ENCODE measurements at regions not wholly inside any gene's neighbourhood (a gene's known extent, or its start where the extent isn't known, plus 50 kb on each side); places are given as distances from the start of the nearest gene placed in this dataset.

GRCh38 chr2:196318517-196319377, 147.4 kb upstream of the STK17B start:
- no peak for DNase-seq

- DNase-seq, result no peak
Measured at GRCh38 chr2:196322973-196323810, 151.8 kb upstream of the STK17B start.

- no peak for DNase-seq
Measured at GRCh38 chr2:196324211-196324610, 152.8 kb upstream of the STK17B start.

GRCh38 chr2:196328088-196328680, 156.8 kb upstream of the STK17B start:
- DNase-seq, result no peak

- DNase-seq, result no peak
Measured at GRCh38 chr2:196329959-196330358, 158.6 kb upstream of the STK17B start.

GRCh38 chr2:196330645-196331044, 159.3 kb upstream of the STK17B start:
- DNase-seq, result no peak

- no peak for DNase-seq
Measured at GRCh38 chr2:196331143-196331542, 159.8 kb upstream of the STK17B start.

GRCh38 chr2:196331851-196332250, 160.5 kb upstream of the STK17B start:
- DNase-seq, result no peak

GRCh38 chr2:196333397-196333796, 162.0 kb upstream of the STK17B start:
- no peak for DNase-seq

- DNase-seq, result no peak
Measured at GRCh38 chr2:196334710-196335109, 163.3 kb upstream of the STK17B start.

- DNase-seq, result no peak
Measured at GRCh38 chr2:196335221-196335634, 163.8 kb upstream of the STK17B start.

- no peak for DNase-seq
Measured at GRCh38 chr2:196336207-196336606, 164.8 kb upstream of the STK17B start.

GRCh38 chr2:196336715-196337114, 165.3 kb upstream of the STK17B start:
- no peak for DNase-seq

- peak; percentile 15 for DNase-seq
Measured at GRCh38 chr2:196337208-196337953, 166.0 kb upstream of the STK17B start.

GRCh38 chr2:196338440-196338839, 167.1 kb upstream of the STK17B start:
- DNase-seq, result no peak

- DNase-seq, result no peak
Measured at GRCh38 chr2:196341277-196341841, 170.0 kb upstream of the STK17B start.

GRCh38 chr2:196344397-196344796, 173.0 kb upstream of the STK17B start:
- no peak for DNase-seq

- DNase-seq, result no peak
Measured at GRCh38 chr2:196353717-196354116, 182.3 kb upstream of the STK17B start.

- no peak for DNase-seq
Measured at GRCh38 chr2:196354186-196354585, 182.8 kb upstream of the STK17B start.

GRCh38 chr2:196356332-196356731, 185.0 kb upstream of the STK17B start:
- DNase-seq, result no peak

GRCh38 chr2:196360650-196361049, 189.3 kb upstream of the STK17B start:
- no peak for DNase-seq

- no peak for DNase-seq
Measured at GRCh38 chr2:196361606-196362326, 190.4 kb upstream of the STK17B start.
